ENCODE measurements at regions not wholly inside any gene's neighbourhood (a gene's known extent, or its start where the extent isn't known, plus 50 kb on each side); places are given as distances from the start of the nearest gene placed in this dataset.

GRCh38 chr11:115766561-115766960, 262.3 kb upstream of the CADM1 start:
- no peak overlapping the region for H3K4me3 Mint-ChIP-seq
- no peak overlapping the region for H3K27ac Mint-ChIP-seq
- intact Hi-C loops (cut with micrococcal nuclease) = no loop called here
- peaks cover 4% of the 10 kb centered on the region for H3K4me1 Mint-ChIP-seq (ENCODE audit: low read depth)
- peaks cover 13% of the 10 kb centered on the region for H3K27me3 Mint-ChIP-seq
- H3K9me3 Mint-ChIP-seq = no peaks in the 10 kb centered on the region
- H3K36me3 Mint-ChIP-seq (ENCODE audit: low read depth) = no peaks in the 10 kb centered on the region

GRCh38 chr11:115765803-115766239, 261.6 kb upstream of the CADM1 start:
- intact Hi-C loops (cut with micrococcal nuclease) = no loop called here
- H3K36me3 Mint-ChIP-seq (ENCODE audit: low read depth) = no peaks in the 10 kb centered on the region
- H3K9me3 Mint-ChIP-seq = no peaks in the 10 kb centered on the region
- H3K27me3 Mint-ChIP-seq = peaks cover 6% of the 10 kb centered on the region
- no peak overlapping the region for H3K4me3 Mint-ChIP-seq
- peaks cover 9% of the 10 kb centered on the region for H3K4me1 Mint-ChIP-seq (ENCODE audit: low read depth)
- H3K27ac Mint-ChIP-seq = no peak overlapping the region

GRCh38 chr11:115764176-115764575, 260.0 kb upstream of the CADM1 start:
- intact Hi-C loops (cut with micrococcal nuclease) = no loop called here
- H3K27ac Mint-ChIP-seq = no peak overlapping the region
- H3K4me1 Mint-ChIP-seq (ENCODE audit: low read depth) = peaks cover 26% of the 10 kb centered on the region
- H3K36me3 Mint-ChIP-seq (ENCODE audit: low read depth) = no peaks in the 10 kb centered on the region
- peaks cover 15% of the 10 kb centered on the region for H3K27me3 Mint-ChIP-seq
- H3K4me3 Mint-ChIP-seq = no peak overlapping the region
- H3K9me3 Mint-ChIP-seq = no peaks in the 10 kb centered on the region

GRCh38 chr11:115761817-115762216, 257.6 kb upstream of the CADM1 start:
- Mint-ChIP-seq H3K4me1 (ENCODE audit: low read depth) (peaks cover 29% of the 10 kb centered on the region), H3K36me3 (ENCODE audit: low read depth) (no peaks in the 10 kb centered on the region), H3K27ac (no peak overlapping the region), H3K4me3 (no peak overlapping the region), H3K9me3 (no peaks in the 10 kb centered on the region), H3K27me3 (peaks cover 26% of the 10 kb centered on the region)
- intact Hi-C loops (cut with micrococcal nuclease) = no loop called here

- intact Hi-C loops (cut with micrococcal nuclease) = no loop called here
- H3K4me1 Mint-ChIP-seq (ENCODE audit: low read depth) = peaks cover 29% of the 10 kb centered on the region
- no peaks in the 10 kb centered on the region for H3K9me3 Mint-ChIP-seq
- H3K36me3 Mint-ChIP-seq (ENCODE audit: low read depth) = no peaks in the 10 kb centered on the region
- peaks cover 26% of the 10 kb centered on the region for H3K27me3 Mint-ChIP-seq
- H3K27ac Mint-ChIP-seq = no peak overlapping the region
- no peak overlapping the region for H3K4me3 Mint-ChIP-seq
These were observed 257.1 kb upstream of the CADM1 start for GRCh38 chr11:115761348-115761747.

GRCh38 chr11:115760461-115761320, 256.5 kb upstream of the CADM1 start:
- Mint-ChIP-seq H3K36me3 (ENCODE audit: low read depth) (no peaks in the 10 kb centered on the region), H3K27me3 (peaks cover 26% of the 10 kb centered on the region), H3K27ac (no peak overlapping the region), H3K4me3 (peak overlapping the region; percentile 81), H3K4me1 (ENCODE audit: low read depth) (peaks cover 29% of the 10 kb centered on the region), H3K9me3 (no peaks in the 10 kb centered on the region)
- intact Hi-C loops (cut with micrococcal nuclease) = no loop called here

- Mint-ChIP-seq H3K9me3 (no peaks in the 10 kb centered on the region), H3K27me3 (peaks cover 26% of the 10 kb centered on the region), H3K27ac (no peak overlapping the region), H3K4me1 (ENCODE audit: low read depth) (peaks cover 31% of the 10 kb centered on the region), H3K4me3 (peak overlapping the region; percentile 81), H3K36me3 (ENCODE audit: low read depth) (no peaks in the 10 kb centered on the region)
- intact Hi-C loops (cut with micrococcal nuclease) = no loop called here
These were observed 255.6 kb upstream of the CADM1 start for GRCh38 chr11:115759622-115760460.

- Mint-ChIP-seq H3K9me3 (no peaks in the 10 kb centered on the region), H3K27ac (no peak overlapping the region), H3K27me3 (peaks cover 30% of the 10 kb centered on the region), H3K36me3 (ENCODE audit: low read depth) (no peaks in the 10 kb centered on the region), H3K4me1 (ENCODE audit: low read depth) (peaks cover 33% of the 10 kb centered on the region), H3K4me3 (no peak overlapping the region)
- intact Hi-C loops (cut with micrococcal nuclease) = no loop called here
These were observed 253.8 kb upstream of the CADM1 start for GRCh38 chr11:115758011-115758410.

GRCh38 chr11:115751243-115752015, 247.2 kb upstream of the CADM1 start:
- Mint-ChIP-seq H3K27me3 (peaks cover 57% of the 10 kb centered on the region), H3K4me1 (ENCODE audit: low read depth) (peaks cover 4% of the 10 kb centered on the region), H3K36me3 (ENCODE audit: low read depth) (no peaks in the 10 kb centered on the region), H3K4me3 (no peak overlapping the region), H3K27ac (no peak overlapping the region), H3K9me3 (no peaks in the 10 kb centered on the region)
- intact Hi-C loops (cut with micrococcal nuclease) = no loop called here

- intact Hi-C loops (cut with micrococcal nuclease) = no loop called here
- H3K4me3 Mint-ChIP-seq = no peak overlapping the region
- H3K27ac Mint-ChIP-seq = no peak overlapping the region
- H3K27me3 Mint-ChIP-seq = peaks cover 71% of the 10 kb centered on the region
- H3K9me3 Mint-ChIP-seq = no peaks in the 10 kb centered on the region
- H3K4me1 Mint-ChIP-seq (ENCODE audit: low read depth) = no peaks in the 10 kb centered on the region
- H3K36me3 Mint-ChIP-seq (ENCODE audit: low read depth) = no peaks in the 10 kb centered on the region
These were observed 241.6 kb upstream of the CADM1 start for GRCh38 chr11:115745610-115746512.

- Mint-ChIP-seq H3K9me3 (no peaks in the 10 kb centered on the region), H3K36me3 (ENCODE audit: low read depth) (no peaks in the 10 kb centered on the region), H3K27ac (no peak overlapping the region), H3K27me3 (peaks cover 63% of the 10 kb centered on the region), H3K4me3 (no peak overlapping the region), H3K4me1 (ENCODE audit: low read depth) (no peaks in the 10 kb centered on the region)
- intact Hi-C loops (cut with micrococcal nuclease) = no loop called here
These were observed 240.9 kb upstream of the CADM1 start for GRCh38 chr11:115745066-115745465.

- Mint-ChIP-seq H3K9me3 (no peaks in the 10 kb centered on the region), H3K36me3 (ENCODE audit: low read depth) (no peaks in the 10 kb centered on the region), H3K27me3 (peaks cover 49% of the 10 kb centered on the region), H3K27ac (no peak overlapping the region), H3K4me1 (ENCODE audit: low read depth) (no peaks in the 10 kb centered on the region), H3K4me3 (no peak overlapping the region)
- intact Hi-C loops (cut with micrococcal nuclease) = no loop called here
These were observed 239.5 kb upstream of the CADM1 start for GRCh38 chr11:115743719-115744118.
